Cardiac muscle cell (in vitro differentiated cells and primary cell): ENCODE measurements at regions not wholly inside any gene's neighbourhood (a gene's known extent, or its start where the extent isn't known, plus 50 kb on each side); places are given as distances from the start of the nearest gene placed in this dataset.

ENCODE experiments used
- DNase-seq, 2 donors: peaks; one replicate each; pipeline versions ENCODE4 v3.0.0 to v3.0.0-alpha.2; 2010 to 2017; ENCODE audit warnings: low read depth in 1 of 2, low spot score in 1 of 2
- H3K27ac ChIP-seq: fragments of 200-600 bp; sonication (generic); 2 replicates; pipeline ENCODE4 v1.5.1; 2016
- H3K27me3 ChIP-seq: fragments of 200-600 bp; sonication (generic); 2 replicates; pipeline ENCODE4 v1.6.0; 2016; ENCODE audit warnings: control low read depth
- H3K36me3 ChIP-seq: fragments of 200-600 bp; sonication (generic); 2 replicates; pipeline ENCODE4 v1.5.1; 2016; ENCODE audit warnings: control low read depth
- H3K4me1 ChIP-seq: fragments of 200-600 bp; sonication (generic); 2 replicates; pipeline ENCODE4 v1.8.1; 2017; ENCODE audit warnings: low read depth, mild to moderate bottlenecking, mixed run types
- H3K4me3 ChIP-seq: fragments of 200-600 bp; sonication (generic); 2 replicates; pipeline ENCODE4 v1.5.1; 2016; ENCODE audit warnings: mild to moderate bottlenecking
- H3K9me3 ChIP-seq: fragments of 200-600 bp; sonication (generic); 2 replicates; pipeline ENCODE4 v1.5.1; 2017; ENCODE audit warnings: low read depth, mild to moderate bottlenecking, control low read depth
- TF ChIP-seq, protein P1 (sequence below): IDR thresholded peaks from 2 replicates; pipeline ENCODE4 v1.5.1; 2012; ENCODE audit warnings: low read depth, mild to moderate bottlenecking, low read length

DNA sequence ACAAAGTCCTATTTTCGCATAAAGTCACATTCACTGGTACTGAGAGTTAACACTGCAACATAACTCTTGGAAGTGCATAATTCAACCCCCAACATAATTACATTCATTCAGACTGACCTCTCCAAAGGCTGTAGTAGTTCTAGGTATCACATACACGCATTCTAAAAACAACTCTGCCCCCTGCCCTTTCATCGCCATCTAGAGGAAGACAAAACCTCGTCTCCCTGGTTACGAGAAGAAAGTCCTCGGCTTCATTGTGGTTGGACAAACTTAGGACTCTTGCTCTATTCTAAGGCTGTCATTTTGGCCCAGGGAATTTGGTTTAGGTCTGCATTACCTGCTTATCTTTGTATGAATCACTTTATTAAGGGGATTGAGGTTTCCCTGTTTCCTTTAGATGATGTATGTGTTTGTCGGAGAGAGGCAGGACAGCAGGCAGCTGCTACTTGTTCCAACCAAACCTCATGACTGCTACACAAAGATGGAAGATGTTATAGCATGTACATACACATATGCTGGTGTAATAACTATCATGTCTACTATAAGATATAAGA is 215.4 kb upstream of the NRXN1 start:
- H3K36me3 ChIP-seq = no peaks in the 10 kb centered on the region
- no peak overlapping the region for H3K27ac ChIP-seq
- no peak for DNase-seq
- H3K27me3 ChIP-seq = no peaks in the 10 kb centered on the region
- no peaks in the 10 kb centered on the region for H3K4me1 ChIP-seq
- no peak overlapping the region for H3K4me3 ChIP-seq
- H3K9me3 ChIP-seq = no peaks in the 10 kb centered on the region
- TF ChIP-seq, protein P1, sequence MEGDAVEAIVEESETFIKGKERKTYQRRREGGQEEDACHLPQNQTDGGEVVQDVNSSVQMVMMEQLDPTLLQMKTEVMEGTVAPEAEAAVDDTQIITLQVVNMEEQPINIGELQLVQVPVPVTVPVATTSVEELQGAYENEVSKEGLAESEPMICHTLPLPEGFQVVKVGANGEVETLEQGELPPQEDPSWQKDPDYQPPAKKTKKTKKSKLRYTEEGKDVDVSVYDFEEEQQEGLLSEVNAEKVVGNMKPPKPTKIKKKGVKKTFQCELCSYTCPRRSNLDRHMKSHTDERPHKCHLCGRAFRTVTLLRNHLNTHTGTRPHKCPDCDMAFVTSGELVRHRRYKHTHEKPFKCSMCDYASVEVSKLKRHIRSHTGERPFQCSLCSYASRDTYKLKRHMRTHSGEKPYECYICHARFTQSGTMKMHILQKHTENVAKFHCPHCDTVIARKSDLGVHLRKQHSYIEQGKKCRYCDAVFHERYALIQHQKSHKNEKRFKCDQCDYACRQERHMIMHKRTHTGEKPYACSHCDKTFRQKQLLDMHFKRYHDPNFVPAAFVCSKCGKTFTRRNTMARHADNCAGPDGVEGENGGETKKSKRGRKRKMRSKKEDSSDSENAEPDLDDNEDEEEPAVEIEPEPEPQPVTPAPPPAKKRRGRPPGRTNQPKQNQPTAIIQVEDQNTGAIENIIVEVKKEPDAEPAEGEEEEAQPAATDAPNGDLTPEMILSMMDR = no peak

DNA sequence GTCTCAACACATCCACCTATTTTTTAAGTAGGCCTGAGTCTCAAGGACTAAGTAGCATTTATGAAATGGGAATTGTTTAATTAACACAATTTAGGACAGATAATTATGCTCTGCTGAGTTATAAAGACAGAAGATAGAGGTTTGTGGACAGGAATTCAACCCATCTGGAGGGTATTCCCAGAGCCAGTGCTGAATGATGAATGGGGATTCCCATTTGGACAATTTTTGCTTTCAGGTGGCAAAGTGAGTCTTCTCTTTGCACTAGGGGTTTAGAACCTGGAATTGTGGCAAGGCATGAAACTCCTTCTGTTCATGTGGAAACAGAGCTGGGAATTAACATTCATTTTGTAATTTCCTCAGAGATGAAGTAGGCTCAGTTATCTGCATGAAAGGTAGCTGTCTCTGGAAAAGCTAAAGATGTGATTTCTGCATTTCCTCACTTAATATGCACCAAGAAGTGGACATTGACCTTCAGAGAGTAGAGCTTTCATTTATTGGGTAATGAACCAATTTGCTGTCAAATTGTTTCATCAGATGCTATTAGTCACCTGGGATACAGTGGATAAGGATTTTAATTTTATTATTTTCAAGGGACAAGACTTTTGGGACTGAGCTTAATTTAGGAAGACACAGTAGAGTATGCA is 212.1 kb upstream of the NRXN1 start:
- Histone ChIP-seq H3K36me3 (no peaks in the 10 kb centered on the region), H3K27me3 (no peaks in the 10 kb centered on the region), H3K27ac (no peak overlapping the region), H3K4me1 (no peaks in the 10 kb centered on the region), H3K9me3 (no peaks in the 10 kb centered on the region), H3K4me3 (no peak overlapping the region)
- TF ChIP-seq, protein P1 = no peak
- DNase-seq = no peak

DNA sequence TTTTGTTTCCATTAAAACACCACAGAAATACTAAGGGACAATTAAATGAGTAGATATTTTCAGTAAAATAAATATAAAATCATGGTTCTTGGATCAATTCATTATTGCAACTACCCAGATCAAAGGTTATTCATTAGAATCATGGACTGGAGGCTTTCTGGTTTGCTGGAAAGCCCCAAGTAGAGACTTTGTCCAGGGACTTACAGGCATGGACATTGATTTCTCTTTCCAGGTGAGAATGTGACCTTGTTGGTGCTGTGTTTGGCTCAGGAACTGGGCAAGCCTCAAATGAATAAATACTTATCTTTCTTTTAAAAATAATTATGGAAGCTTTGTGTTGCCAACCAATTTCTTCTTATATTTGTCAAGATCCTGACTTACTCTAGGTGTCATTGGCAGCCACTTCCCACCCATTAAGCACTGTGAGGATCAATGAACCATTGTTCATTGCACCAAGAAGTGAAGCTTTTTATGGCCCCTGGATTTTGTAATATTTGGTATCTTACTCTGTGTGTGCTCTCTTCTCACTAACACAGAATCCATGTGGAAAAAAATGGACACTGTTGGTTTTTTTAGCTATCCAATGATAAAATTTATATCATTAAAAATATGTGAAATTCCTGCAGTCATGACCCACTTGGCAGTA is 205.8 kb upstream of the NRXN1 start:
- DNase-seq = no peak
- Histone ChIP-seq H3K4me3 (no peak overlapping the region), H3K36me3 (no peaks in the 10 kb centered on the region), H3K27ac (no peak overlapping the region), H3K9me3 (no peaks in the 10 kb centered on the region), H3K27me3 (no peaks in the 10 kb centered on the region), H3K4me1 (no peaks in the 10 kb centered on the region)
- TF ChIP-seq, protein P1 = no peak

DNA sequence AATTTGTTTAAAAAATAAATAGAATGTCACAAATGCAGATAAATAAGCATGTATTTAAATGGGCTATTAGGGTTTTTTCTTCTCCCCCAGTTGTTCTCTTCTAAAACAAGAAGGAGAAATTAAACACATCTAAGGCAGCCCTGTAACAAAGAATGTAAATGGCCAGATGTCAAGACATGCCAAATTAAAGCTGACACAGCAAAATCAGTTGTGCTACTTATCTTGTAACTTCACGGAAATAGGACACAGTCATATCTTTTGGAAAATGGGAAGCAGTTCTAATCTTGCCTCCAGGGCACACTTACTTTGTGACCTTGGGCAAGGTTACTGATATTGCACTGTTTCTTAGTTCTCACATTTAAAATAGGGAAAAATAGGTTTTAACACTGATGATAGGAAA is 200.1 kb upstream of the NRXN1 start:
- TF ChIP-seq, protein P1 = no peak
- Histone ChIP-seq H3K27me3 (no peaks in the 10 kb centered on the region), H3K36me3 (no peaks in the 10 kb centered on the region), H3K4me3 (no peak overlapping the region), H3K9me3 (no peaks in the 10 kb centered on the region), H3K27ac (no peak overlapping the region), H3K4me1 (peaks cover 9% of the 10 kb centered on the region)
- DNase-seq = no peak

DNA sequence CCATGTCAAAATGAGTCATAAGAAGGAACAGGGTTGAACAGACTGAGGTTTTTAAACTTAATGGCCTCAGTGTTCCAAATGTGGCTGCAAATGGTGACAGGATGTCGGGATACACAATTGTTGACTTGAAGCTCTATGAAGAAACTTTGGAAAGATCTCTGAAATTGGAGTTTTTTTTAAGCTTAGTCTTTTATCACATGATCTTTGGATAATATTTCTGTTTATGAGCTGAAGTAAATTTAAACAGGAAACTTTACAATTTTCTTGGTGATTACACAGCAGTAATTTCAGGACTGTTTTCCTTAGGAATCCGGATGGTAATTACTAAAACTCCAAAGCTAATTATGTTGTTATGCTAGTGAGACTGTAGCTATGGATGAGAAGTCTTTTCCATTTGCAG is 199.1 kb upstream of the NRXN1 start:
- Histone ChIP-seq H3K4me3 (no peak overlapping the region), H3K27ac (no peak overlapping the region), H3K9me3 (no peaks in the 10 kb centered on the region), H3K4me1 (peaks cover 9% of the 10 kb centered on the region), H3K27me3 (no peaks in the 10 kb centered on the region), H3K36me3 (no peaks in the 10 kb centered on the region)
- DNase-seq = no peak
- TF ChIP-seq, protein P1 = no peak
